Esophagus muscularis mucosa (tissue), 3 donors: ENCODE measurements at regions not wholly inside any gene's neighbourhood (a gene's known extent, or its start where the extent isn't known, plus 50 kb on each side); places are given as distances from the start of the nearest gene placed in this dataset.

Experiments
- CTCF ChIP-seq, 3 experiments: fragments of 200-600 bp in 2 of 3; fragments of 450-650 bp in 1 of 3; sonication (generic) in 2 of 3; IDR thresholded peaks; one replicate each; pipeline ENCODE4 v1.5.1; 2017 to 2019; ENCODE audit warnings: antibody characterized with exemption in 3 of 3, mild to moderate bottlenecking in 2 of 3, moderate library complexity in 1 of 3
- POLR2AphosphoS5 ChIP-seq, 2 donors: sonication (generic); formaldehyde crosslinking; IDR thresholded peaks; one replicate each; pipeline ENCODE4 v1.6.1; 2017; ENCODE audit warnings: antibody characterized with exemption in 2 of 2

GRCh38 chr2:16291731-16292550, 351.6 kb downstream of the MYCN start:
- no peak for TF ChIP-seq CTCF (IDR thresholded peaks at IDR 0.05)
- no peak for TF ChIP-seq POLR2AphosphoS5 (IDR thresholded peaks at IDR 0.05)
